ENCODE measurements at regions not wholly inside any gene's neighbourhood (a gene's known extent, or its start where the extent isn't known, plus 50 kb on each side); places are given as distances from the start of the nearest gene placed in this dataset.

GRCh38 chr9:7226007-7226640 is 468.4 kb downstream of the KDM4C start:
- H3K9me3 Mint-ChIP-seq (ENCODE audit: low read depth), result no peaks in the 10 kb centered on the region
- no peak overlapping the region for H3K4me3 Mint-ChIP-seq

More at GRCh38 chr9:7226007-7226640, 468.4 kb downstream of the KDM4C start:
- peaks cover 12% of the 10 kb centered on the region for H3K4me1 Mint-ChIP-seq
- peaks cover 49% of the 10 kb centered on the region for H3K27me3 Mint-ChIP-seq
- no peak overlapping the region for H3K27ac Mint-ChIP-seq
- no peaks in the 10 kb centered on the region for H3K36me3 Mint-ChIP-seq
- no peak for DNase-seq
- ATAC-seq, result peak; percentile 23
- CTCF ChIA-PET, result no interaction called here

Measured in activated CD8-positive, alpha-beta memory T cell treated with anti-CD3 and anti-CD28 coated beads, Interleukin-2, amount 10 ng/mL, durations not matched to agents 7 days and 5 days (primary cell).